Right lobe of liver (tissue), 4 donors: ENCODE measurements at regions not wholly inside any gene's neighbourhood (a gene's known extent, or its start where the extent isn't known, plus 50 kb on each side); places are given as distances from the start of the nearest gene placed in this dataset.

Experiments used
- POLR2A ChIP-seq: fragments of 450-650 bp; IDR thresholded peaks from one replicate; pipeline ENCODE4 v1.6.1; 2017; ENCODE audit warnings: antibody characterized with exemption, mild to moderate bottlenecking
- TF ChIP-seq, protein P1 (sequence below), 4 donors: fragments of 200-600 bp in 3 of 4; fragments of 450-650 bp in 1 of 4; IDR thresholded peaks; one replicate each; pipeline versions ENCODE4 v1.5.1 to v1.8.0; 2016 to 2022; ENCODE audit warnings: antibody characterized with exemption in 4 of 4, mild to moderate bottlenecking in 2 of 4
- donor health status: DM: no; HTN: no; CAD: no.
- donor health status: DM: no; HTN: no; CAD: no.
- donor health status: DM: no; HTN: yes; CAD: no.

DNA sequence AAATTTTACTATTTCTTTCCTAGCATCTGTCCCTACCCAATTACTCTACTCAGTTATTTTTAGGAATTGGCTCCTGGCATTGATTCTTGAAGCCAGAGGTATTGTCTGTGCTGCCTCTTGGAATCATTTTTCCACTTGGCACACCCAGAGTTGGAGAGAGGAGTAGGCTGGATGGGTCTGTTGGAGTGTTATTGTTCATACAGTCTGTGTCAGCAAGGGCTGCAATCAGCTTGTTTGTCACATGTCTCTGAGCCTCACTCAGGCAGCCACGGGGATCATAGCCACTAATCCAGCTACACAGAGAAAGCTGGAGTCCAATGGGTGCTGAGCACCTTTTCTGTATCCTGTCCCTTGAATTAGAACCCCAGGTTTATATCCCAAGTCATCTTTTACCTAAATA lies 176.0 kb upstream of the DYRK2 start:
- TF ChIP-seq, protein P1, sequence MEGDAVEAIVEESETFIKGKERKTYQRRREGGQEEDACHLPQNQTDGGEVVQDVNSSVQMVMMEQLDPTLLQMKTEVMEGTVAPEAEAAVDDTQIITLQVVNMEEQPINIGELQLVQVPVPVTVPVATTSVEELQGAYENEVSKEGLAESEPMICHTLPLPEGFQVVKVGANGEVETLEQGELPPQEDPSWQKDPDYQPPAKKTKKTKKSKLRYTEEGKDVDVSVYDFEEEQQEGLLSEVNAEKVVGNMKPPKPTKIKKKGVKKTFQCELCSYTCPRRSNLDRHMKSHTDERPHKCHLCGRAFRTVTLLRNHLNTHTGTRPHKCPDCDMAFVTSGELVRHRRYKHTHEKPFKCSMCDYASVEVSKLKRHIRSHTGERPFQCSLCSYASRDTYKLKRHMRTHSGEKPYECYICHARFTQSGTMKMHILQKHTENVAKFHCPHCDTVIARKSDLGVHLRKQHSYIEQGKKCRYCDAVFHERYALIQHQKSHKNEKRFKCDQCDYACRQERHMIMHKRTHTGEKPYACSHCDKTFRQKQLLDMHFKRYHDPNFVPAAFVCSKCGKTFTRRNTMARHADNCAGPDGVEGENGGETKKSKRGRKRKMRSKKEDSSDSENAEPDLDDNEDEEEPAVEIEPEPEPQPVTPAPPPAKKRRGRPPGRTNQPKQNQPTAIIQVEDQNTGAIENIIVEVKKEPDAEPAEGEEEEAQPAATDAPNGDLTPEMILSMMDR (IDR thresholded peaks at IDR 0.05): no peak
- TF ChIP-seq POLR2A: no peak
